ENCODE measurements at regions not wholly inside any gene's neighbourhood (a gene's known extent, or its start where the extent isn't known, plus 50 kb on each side); places are given as distances from the start of the nearest gene placed in this dataset.

DNA sequence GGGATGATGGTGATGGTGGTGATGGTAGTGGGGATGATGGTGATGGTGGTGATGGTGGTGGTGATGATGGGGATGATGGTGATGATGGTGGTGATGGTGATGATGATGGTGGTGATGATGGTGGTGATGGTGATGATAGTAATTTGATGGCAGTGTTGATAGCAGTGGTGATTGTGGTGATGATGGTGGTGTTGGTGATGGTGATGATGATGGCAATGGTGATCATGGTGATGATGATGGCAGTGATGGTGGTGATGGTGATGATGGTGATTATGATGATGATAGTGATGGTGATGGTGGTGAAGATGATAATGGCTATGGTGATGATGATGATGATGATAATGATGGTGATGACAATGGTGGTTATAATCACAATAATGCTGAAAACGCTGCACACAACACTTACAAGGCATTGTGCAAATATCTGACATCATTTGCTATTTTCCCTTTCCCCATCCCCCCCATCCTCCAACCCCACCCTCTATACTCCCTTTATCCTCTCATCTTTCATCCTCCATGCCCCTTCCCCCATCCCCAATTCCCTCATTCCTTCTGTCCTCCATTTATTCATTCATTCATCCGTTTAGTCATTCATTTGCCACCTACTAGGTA lies 230.1 kb downstream of the BRD1 start:
- H2AFZ ChIP-seq (ENCODE audit: insufficient read depth, low read depth, low read length, poor library complexity, severe bottlenecking): no peak overlapping the region
- H3K27ac ChIP-seq (ENCODE audit: low read length in 2 of 2): no peak overlapping the region
- no peak overlapping the region for H3K4me3 ChIP-seq (ENCODE audit: control extremely low read depth in 1 of 5, extremely low read depth in 1 of 5, insufficient read depth in 1 of 5, low read depth in 2 of 5, low read length in 4 of 5)
- CTCF ChIA-PET: no interaction called here
- H3K9me3 ChIP-seq (ENCODE audit: control extremely low read depth in 1 of 3, control insufficient read depth in 2 of 3, insufficient read depth in 1 of 3, low read length in 2 of 3): no peaks in the 10 kb centered on the region
- H3K4me2 ChIP-seq (replicated peaks; ENCODE audit: low read depth, low read length, poor library complexity, severe bottlenecking): no peak overlapping the region
- no peak for DNase-seq
- peaks cover 3 to 5% of the 10 kb centered on the region in 2 experiments for H3K36me3 ChIP-seq (replicated peaks in 1 of 2; ENCODE audit: control extremely low read depth in 1 of 2, control insufficient read depth in 1 of 2, extremely low read depth in 1 of 2, insufficient read depth in 2 of 2, low read length in 1 of 2)
- POLR2A ChIA-PET: no interaction called here
- Mint-ChIP-seq H3K27me3 (no peaks in the 10 kb centered on the region), H3K4me3 (no peak overlapping the region), H3K27ac (no peak overlapping the region), H3K4me1 (no peaks in the 10 kb centered on the region), H3K9me3 (ENCODE audit: insufficient read depth) (no peaks in the 10 kb centered on the region)
- TF ChIP-seq, protein P1, sequence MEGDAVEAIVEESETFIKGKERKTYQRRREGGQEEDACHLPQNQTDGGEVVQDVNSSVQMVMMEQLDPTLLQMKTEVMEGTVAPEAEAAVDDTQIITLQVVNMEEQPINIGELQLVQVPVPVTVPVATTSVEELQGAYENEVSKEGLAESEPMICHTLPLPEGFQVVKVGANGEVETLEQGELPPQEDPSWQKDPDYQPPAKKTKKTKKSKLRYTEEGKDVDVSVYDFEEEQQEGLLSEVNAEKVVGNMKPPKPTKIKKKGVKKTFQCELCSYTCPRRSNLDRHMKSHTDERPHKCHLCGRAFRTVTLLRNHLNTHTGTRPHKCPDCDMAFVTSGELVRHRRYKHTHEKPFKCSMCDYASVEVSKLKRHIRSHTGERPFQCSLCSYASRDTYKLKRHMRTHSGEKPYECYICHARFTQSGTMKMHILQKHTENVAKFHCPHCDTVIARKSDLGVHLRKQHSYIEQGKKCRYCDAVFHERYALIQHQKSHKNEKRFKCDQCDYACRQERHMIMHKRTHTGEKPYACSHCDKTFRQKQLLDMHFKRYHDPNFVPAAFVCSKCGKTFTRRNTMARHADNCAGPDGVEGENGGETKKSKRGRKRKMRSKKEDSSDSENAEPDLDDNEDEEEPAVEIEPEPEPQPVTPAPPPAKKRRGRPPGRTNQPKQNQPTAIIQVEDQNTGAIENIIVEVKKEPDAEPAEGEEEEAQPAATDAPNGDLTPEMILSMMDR (IDR thresholded peaks at IDR 0.05): no peak
- TF ChIP-seq EZH2 (IDR thresholded peaks at IDR 0.05; ENCODE audit: borderline replicate concordance, insufficient read depth, low read depth, low read length, poor library complexity, severe bottlenecking): no peak
- ATAC-seq (ENCODE audit: low read depth): no peak
- H3K27me3 ChIP-seq (replicated peaks in 1 of 4; ENCODE audit: control extremely low read depth in 1 of 4, control insufficient read depth in 3 of 4, insufficient read depth in 4 of 4, low read length in 3 of 4): no peaks in the 10 kb centered on the region
- H3K9ac ChIP-seq (ENCODE audit: low read length): no peak overlapping the region
- no CpG with 5 or more reads among the region's 2 CpGs for WGBS (ENCODE audit: insufficient coverage)
- H4K20me1 ChIP-seq (ENCODE audit: control insufficient read depth, insufficient read depth, low read length, poor library complexity, severe bottlenecking): peaks cover 57% of the 10 kb centered on the region
- H3K4me1 ChIP-seq (ENCODE audit: control insufficient read depth in 2 of 2, insufficient read depth in 2 of 2, low read length in 2 of 2): no peaks in the 10 kb centered on the region
- intact Hi-C loops (cut with micrococcal nuclease): no loop called here
- peaks cover 82% of the 10 kb centered on the region for H3K79me2 ChIP-seq (ENCODE audit: control insufficient read depth, insufficient read depth, low read length)

- DNase-seq (no peak), ATAC-seq (ENCODE audit: low read depth) (no peak)
- Histone ChIP-seq H3K27me3 (replicated peaks in 1 of 4; ENCODE audit: control extremely low read depth in 1 of 4, control insufficient read depth in 3 of 4, insufficient read depth in 4 of 4, low read length in 3 of 4) (no peaks in the 10 kb centered on the region), H3K4me3 (ENCODE audit: control extremely low read depth in 1 of 5, extremely low read depth in 1 of 5, insufficient read depth in 1 of 5, low read depth in 2 of 5, low read length in 4 of 5) (no peak overlapping the region), H3K9me3 (ENCODE audit: control extremely low read depth in 1 of 3, control insufficient read depth in 2 of 3, insufficient read depth in 1 of 3, low read length in 2 of 3) (no peaks in the 10 kb centered on the region), H3K9ac (ENCODE audit: low read length) (no peak overlapping the region), H3K36me3 (replicated peaks in 1 of 2; ENCODE audit: control extremely low read depth in 1 of 2, control insufficient read depth in 1 of 2, extremely low read depth in 1 of 2, insufficient read depth in 2 of 2, low read length in 1 of 2) (peaks cover 3 to 5% of the 10 kb centered on the region in 2 experiments), H4K20me1 (ENCODE audit: control insufficient read depth, insufficient read depth, low read length, poor library complexity, severe bottlenecking) (peaks cover 58% of the 10 kb centered on the region), H2AFZ (ENCODE audit: insufficient read depth, low read depth, low read length, poor library complexity, severe bottlenecking) (no peak overlapping the region), H3K4me2 (replicated peaks; ENCODE audit: low read depth, low read length, poor library complexity, severe bottlenecking) (no peak overlapping the region), H3K79me2 (ENCODE audit: control insufficient read depth, insufficient read depth, low read length) (peaks cover 79% of the 10 kb centered on the region), H3K4me1 (ENCODE audit: control insufficient read depth in 2 of 2, insufficient read depth in 2 of 2, low read length in 2 of 2) (no peaks in the 10 kb centered on the region), H3K27ac (ENCODE audit: low read length in 2 of 2) (no peak overlapping the region)
- WGBS (ENCODE audit: insufficient coverage): 98% methylated on average over 5 of the region's 6 CpGs
- Mint-ChIP-seq H3K4me3 (no peak overlapping the region), H3K27me3 (no peaks in the 10 kb centered on the region), H3K9me3 (ENCODE audit: insufficient read depth) (no peaks in the 10 kb centered on the region), H3K4me1 (no peaks in the 10 kb centered on the region), H3K27ac (no peak overlapping the region)
- no peak for TF ChIP-seq EZH2 (IDR thresholded peaks at IDR 0.05; ENCODE audit: borderline replicate concordance, insufficient read depth, low read depth, low read length, poor library complexity, severe bottlenecking)
- TF ChIP-seq, protein P1 (IDR thresholded peaks at IDR 0.05): no peak
- intact Hi-C loops (cut with micrococcal nuclease): no loop called here
- ChIA-PET CTCF (no interaction called here), POLR2A (no interaction called here)
These were observed 232.1 kb downstream of the BRD1 start for GRCh38 chr22:49595465-49596078.
